NCI-H345 treated with DMSO at 0.1 percent for 48 hours (cell line): ENCODE measurements at regions not wholly inside any gene's neighbourhood (a gene's known extent, or its start where the extent isn't known, plus 50 kb on each side); places are given as distances from the start of the nearest gene placed in this dataset.

Experiments
- DNase-seq: peaks from one replicate; lab custom pipeline; 2025; ENCODE audit not compliant: unreplicated experiment; lab: John Stamatoyannopoulos, UW

- no peak for DNase-seq
These were observed 234.4 kb downstream of the KCNA4 start for GRCh38 chr11:29782447-29782846.

- no peak for DNase-seq
These were observed 235.6 kb downstream of the KCNA4 start for GRCh38 chr11:29781268-29781667.

DNA sequence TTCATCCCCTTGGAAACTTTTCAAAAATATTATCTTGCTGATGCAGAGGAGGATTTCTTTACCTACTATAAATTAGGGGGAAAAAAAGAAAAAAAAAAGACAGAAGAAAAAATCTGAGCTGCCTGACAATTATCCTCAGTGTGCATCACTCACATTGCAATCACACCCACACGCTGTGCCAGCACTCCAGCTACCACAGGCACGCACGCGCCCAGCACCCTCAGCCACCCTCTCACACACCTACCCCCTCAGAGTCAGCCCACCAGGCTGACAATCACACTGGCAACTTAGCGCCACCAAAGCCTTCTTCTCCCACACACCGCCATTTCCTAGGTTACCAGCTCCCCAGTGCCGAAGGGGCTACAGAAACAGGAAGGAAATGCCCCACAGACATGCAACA, 236.1 kb downstream of the KCNA4 start:
- no peak for DNase-seq

- no peak for DNase-seq
These were observed 243.1 kb downstream of the KCNA4 start for GRCh38 chr11:29773656-29774264.

GRCh38 chr11:29756871-29757270, 260.0 kb downstream of the KCNA4 start:
- DNase-seq = no peak

DNA sequence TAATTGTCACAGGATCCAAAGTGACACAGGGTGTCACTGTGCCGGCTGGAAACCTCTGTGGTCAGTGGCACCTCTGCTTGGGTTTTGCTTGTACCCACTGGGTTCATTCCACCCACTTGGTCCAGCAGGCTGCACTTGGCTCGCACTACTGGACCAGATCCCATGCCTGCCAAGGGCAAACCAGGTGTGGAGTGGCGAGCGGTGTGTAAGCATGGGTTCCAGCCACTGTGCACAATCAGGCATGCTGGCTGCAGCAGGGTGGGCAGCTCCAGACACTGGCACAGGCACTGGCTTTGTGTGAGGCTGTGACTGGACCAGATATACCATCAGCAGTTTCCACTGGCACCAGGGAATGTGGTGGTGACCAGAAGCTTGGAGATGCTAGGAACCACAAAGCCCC, 261.4 kb downstream of the KCNA4 start:
- no peak for DNase-seq

DNA sequence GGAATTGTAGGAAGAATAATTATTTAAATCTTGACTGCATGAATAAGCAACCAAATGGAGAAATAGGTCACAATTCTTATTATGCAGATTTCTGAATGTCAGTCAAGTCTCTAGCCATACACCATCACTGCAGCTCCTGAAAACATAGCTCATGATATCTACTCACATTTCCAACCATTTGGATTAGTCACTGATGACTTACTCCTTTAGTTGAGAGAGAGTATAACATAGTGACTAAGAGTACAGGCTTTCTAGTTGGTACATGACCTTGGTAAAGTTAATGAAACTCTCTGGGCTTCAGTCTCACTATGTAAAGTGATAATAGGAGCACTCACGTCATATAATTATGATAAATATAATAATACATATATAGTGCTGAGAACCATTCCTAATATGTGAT, 265.2 kb downstream of the KCNA4 start:
- no peak for DNase-seq

GRCh38 chr11:29750392-29750791, 266.4 kb downstream of the KCNA4 start:
- DNase-seq = no peak

DNA sequence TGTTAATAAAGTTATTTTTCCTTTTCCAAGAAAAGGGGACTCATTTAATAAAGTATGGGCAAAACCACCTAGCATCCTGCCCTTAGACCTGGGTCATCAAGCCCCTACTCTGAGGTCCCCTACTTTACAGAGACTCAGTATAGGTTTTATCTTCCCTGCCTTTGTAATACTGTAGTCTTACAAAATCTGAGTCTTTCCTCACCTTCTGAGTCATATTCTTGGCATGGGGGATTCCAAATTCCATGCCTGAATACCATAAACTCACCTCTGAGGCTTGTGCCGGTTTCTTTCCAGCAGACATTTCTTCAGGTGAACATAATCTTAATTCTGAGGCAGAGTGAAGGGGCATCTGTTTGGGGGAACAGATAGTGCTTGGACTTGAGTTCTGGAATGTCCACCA, 282.5 kb downstream of the KCNA4 start:
- no peak for DNase-seq

DNA sequence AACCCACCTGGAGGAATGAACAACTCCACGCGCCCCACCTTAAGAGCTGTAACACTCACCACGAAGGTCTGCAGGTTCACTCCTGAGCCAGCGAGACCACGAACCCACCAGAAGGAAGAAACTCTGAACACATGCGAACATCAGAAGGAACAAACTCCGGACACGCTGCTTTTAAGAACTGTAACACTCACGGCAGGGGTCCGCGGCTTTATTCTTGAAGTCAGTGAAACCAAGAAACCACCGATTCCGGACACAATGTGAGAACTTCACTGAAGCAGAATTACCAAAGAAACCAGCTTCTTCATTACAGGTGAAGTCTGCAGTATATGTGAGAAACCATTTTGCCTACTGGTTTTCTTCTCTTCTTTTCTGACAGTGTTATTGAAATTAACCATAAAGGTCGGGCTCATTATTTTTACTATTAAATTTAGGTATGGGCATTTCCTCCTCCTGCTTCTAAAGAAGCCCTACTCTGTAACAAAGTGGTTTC, 303.0 kb downstream of the KCNA4 start:
- DNase-seq = no peak

DNA sequence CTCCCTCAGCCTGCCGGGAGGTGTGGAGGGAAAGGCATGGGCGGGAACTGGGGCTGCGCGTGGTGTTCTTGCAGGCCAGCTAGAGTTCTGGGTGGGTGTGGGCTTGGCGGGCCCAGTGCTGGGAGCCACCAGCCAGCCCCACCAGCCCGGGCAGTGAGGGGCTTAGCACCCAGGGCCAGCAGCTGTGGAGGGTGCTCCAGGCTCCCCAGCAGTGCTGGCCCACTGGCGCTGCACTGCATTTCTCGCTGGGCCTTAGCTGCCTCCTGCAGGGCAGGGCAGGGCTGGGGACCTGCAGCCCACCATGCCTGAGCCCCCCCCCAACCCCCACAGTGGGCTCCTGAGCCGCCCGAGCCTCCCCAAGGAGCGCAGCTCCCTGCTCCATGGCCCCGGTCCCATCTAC, 304.2 kb downstream of the KCNA4 start:
- DNase-seq = no peak

DNA sequence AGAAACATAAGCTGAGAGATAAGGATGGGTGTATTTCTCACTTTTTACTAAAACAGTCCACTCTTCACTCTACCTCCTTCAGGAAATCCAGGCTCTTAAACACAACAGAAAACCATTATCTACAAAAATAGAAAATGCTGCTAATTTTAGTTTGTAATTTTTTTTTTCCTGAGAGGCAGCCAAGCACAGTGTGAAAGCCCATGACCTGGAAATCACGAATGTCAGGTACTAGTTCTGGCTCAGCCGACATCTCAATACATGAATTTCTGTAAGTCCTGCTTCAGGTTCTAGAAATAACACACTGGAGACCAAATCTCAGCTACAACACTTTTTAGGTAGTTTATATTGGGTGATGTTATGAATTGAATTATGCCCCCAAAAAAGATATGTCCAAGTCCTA, 308.9 kb downstream of the KCNA4 start:
- no peak for DNase-seq

- DNase-seq = no peak
These were observed 331.5 kb downstream of the KCNA4 start for GRCh38 chr11:29685361-29685760.

DNA sequence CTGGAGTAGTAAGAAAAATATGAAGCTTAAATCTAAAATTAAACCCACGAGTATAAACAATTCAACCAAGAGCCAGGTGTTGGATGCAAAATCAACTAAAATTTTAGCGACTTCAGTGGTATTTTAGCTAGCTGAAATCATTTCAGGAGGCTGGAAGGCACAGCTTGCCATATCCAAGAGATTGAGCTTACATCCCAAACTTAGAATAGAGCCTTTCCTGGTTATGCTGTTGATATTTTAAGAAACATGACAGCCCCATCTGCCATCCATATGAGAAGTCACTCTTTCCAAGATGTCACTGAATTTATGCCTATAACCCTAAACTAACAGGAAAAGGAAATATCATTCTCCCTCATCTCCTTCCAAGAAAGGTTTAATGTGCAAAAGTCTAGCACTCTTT, 334.0 kb downstream of the KCNA4 start:
- no peak for DNase-seq

GRCh38 chr11:29679996-29680395, 336.8 kb downstream of the KCNA4 start:
- DNase-seq = no peak

DNA sequence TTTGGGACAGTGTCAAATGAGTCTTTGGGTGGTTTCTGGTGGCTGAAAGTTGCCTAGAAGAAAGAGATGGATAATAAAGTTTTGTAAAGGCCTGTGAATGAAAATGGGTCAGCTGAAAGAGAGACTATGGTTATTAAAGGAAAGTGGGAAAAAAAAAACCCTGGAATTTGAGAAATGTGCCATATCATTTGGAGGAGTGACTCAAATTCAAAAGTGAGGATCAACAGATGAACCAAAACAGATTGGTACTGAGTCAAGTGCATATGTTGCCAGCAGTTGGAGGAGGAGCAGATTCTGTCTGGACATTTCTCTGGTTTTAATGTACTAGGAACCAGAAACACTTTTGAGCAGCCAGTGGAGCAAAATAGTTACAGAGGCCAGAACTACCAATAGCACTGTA, 339.8 kb downstream of the KCNA4 start:
- DNase-seq = no peak

DNA sequence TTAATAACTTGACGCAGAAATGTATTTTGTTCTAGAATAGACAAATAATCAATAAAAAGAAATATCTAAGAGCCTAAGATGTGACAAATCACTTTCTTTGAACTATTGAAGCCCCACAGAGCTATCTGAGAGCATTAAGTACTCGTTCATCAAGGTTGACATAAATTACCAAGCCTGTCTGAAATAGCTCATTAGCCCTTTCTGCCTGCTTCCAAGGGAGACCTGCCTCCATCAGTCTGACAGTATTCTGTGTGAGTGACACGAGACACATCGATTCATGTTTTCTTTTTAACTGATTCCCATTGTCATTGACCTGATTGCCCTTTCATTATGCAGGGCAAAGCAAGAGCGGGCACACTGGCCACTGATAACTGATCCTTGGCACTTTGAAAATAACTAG, 347.5 kb downstream of the KCNA4 start:
- DNase-seq = no peak

DNA sequence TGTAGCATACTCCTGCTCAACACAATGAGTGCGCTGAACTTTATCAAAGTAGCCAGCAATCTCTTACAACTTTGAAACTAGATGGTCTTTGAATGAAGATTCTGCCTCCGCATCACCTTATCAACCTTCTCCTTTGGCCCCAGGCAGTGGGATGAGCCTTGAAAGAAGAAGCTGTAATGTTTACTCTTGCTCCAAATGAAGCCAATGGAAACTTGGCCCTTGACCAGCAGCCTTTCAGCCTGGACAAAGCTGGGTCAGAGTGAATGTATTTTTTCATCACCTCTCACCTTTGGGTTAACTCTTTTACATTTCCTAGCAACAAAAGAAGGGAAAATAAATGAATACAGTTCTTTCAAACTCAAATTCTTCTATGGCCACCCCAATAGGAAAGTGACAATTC, 359.1 kb downstream of the KCNA4 start:
- no peak for DNase-seq

- DNase-seq = no peak
These were observed 360.2 kb downstream of the KCNA4 start for GRCh38 chr11:29656597-29656996.

GRCh38 chr11:29645373-29645772, 371.5 kb downstream of the KCNA4 start:
- no peak for DNase-seq

DNA sequence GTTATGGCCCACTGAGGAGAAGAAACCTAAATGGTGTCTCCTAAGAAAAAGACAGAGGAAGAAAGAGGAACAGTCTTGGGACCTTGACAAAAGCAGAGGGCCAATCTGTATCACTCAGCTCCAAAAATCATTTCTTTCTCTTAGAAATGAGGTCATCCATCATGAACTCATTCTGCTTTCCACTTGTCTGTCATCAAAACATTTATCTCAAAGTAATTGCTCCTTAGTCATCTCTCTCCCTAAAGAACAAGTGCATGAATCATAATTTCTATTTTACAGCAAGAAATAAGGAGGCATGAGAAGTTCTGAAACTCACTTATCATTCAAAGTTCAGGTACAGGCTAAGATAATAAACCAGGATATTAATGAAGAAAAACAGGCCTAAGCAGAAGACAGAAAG, 375.6 kb downstream of the KCNA4 start:
- no peak for DNase-seq

- no peak for DNase-seq
These were observed 382.1 kb downstream of the KCNA4 start for GRCh38 chr11:29634744-29635143.

DNA sequence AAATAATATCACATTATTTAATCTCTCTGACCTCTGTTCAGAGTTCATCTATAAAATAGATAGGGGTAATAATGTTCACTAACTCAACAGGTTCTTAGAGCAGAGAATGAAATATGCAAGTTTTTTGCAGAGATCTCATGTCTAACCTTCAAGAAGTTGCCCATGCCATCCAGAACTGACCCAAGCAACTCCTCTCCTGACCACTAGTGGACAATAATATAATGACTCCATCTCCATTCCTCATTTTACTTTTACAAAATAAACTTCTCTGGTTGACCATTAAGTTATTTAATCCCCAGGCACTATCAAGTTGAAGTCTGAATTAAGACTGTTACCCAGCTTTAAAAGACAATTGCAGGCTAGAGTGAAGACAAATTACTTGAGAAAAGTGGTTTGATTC, 382.6 kb downstream of the KCNA4 start:
- DNase-seq = no peak

DNA sequence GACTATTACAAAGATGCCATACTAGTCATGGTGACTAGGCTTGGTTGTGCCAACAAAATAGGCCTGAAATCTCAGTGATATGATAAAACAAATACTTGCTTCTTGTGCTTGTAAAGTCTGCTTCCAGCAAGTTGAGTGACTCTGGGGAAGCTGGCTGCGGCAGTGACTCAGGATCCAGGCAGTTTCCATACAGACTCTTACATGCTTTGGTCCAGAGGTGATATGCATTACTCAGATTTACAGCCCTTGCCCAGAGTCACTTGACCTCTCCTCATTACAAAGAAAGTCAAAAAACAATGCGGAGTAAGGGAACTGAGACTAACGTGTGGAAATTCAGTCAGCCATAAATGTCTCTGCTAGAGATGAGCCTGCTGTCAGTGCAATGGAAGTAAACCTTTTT, 387.5 kb downstream of the KCNA4 start:
- DNase-seq = no peak
